ENCODE measurements at regions not wholly inside any gene's neighbourhood (a gene's known extent, or its start where the extent isn't known, plus 50 kb on each side); places are given as distances from the start of the nearest gene placed in this dataset.
"Not testable (repeated sequence)": the region's sequence is repeated elsewhere in the genome, so short reads cannot be mapped to it uniquely, and the experiment has no call there.

DNA sequence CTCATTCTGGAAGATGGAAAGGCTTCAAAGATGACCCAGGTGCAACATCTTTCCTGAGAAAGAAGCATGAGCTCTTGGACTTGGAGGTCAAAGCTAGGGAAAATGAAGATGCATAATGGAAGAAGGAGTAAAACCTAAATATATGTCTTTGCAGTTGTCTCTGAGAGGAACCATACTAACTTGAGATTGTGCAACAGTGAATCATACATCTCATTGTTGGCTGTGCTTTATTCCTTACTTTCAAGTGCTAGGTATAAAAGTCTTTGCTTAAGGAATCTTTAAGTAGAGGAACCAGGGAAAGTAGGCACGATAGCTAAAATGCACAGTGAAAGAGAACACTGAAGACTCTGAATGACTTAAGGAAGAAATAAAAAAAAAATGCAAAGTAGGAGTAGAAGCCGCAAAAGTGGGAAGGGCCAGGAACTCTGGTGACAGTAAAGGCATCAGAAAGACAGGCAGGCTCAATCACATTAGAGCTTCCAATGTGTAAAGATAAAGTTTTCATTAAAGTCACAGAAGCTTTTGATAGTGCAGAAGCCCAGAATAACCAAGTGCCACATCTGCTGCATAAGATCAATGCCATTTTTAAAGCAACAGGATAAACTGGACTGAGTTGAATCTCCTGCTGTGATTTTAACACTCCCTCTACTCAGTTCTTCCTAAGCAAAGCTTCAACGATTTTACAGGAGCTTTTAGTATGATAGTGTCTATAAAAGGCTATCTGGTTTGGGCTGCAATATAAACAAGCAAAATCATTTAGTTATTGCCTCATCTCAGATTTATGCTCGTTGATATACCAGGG is 432.3 kb upstream of the EDIL3 start:
- DNase-seq (ENCODE audit: insufficient read length, low spot score) = no peak
- no peak for TF ChIP-seq POLR2A (IDR thresholded peaks at IDR 0.05; ENCODE audit: low read depth, low read length)
- FAIRE-seq = no peak

DNA sequence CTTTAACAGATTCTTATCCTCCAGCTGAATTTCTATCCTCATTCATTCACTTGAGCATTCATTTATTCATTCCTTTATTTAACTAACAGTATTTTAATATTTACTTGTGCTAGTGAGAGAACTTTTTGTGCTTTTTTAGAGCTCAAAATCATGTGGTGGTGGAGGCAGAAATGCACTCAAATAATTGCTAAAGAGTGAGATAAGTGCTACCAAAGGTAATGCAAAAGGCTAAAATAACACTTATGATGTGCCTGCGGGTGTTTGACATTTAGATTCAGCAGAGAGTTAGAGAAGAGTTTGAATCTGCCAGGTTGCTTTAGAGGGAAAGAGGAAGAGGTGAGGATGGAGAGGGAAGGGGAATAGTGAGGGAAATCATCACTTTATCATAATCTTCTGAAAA is 431.5 kb upstream of the EDIL3 start:
- DNase-seq (ENCODE audit: insufficient read length, low spot score) (no peak), FAIRE-seq (no peak)
- TF ChIP-seq POLR2A (IDR thresholded peaks at IDR 0.05; ENCODE audit: low read depth, low read length) = no peak

DNA sequence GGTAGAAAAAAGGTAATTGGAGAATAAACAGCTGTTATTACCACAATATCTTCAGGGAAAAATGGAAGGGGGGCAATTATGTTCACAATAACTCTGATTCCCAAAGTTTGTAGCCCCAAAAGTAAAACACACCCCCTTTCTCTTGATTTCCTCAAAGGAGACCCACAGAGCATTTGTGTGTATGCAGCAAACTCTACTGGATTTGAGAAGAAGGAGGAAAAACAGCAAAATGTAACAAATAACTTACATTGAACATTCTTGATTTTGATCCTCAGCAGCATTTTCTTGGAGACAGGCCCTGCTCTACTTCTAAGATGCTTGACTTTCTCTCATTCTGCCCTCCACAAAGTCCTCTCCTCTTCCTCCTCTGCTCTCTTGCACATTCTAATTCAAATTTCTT is 420.8 kb upstream of the EDIL3 start:
- TF ChIP-seq POLR2A (IDR thresholded peaks at IDR 0.05; ENCODE audit: low read depth, low read length) = no peak
- FAIRE-seq = no peak
- DNase-seq (ENCODE audit: insufficient read length, low spot score) = no peak

DNA sequence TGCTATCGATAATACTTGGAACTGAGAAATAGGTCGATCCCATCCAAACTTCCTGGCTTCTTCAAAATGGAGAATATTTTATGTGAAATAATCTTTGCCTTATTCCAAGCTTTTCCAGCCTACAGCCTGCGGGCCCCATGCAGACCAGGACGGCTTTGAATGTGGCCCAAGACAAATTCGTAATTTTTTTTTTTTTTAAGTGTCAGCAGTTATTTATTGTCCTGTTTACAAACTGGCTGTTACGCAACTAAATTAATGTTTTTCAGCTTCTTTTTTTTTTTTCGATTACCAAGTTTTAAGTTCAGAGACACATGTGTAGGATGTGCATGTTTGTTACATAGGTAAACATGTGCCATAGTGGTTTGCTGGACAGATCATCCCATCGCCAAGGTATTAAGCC is 411.7 kb upstream of the EDIL3 start:
- no peak for TF ChIP-seq POLR2A (IDR thresholded peaks at IDR 0.05; ENCODE audit: low read depth, low read length)
- FAIRE-seq (no peak), DNase-seq (ENCODE audit: insufficient read length, low spot score) (no peak)

- DNase-seq (ENCODE audit: insufficient read length, low spot score) (no peak), FAIRE-seq (no peak)
- TF ChIP-seq POLR2A (IDR thresholded peaks at IDR 0.05; ENCODE audit: low read depth, low read length) = no peak
Measured at GRCh38 chr5:84794486-84795035, 409.9 kb upstream of the EDIL3 start.

- TF ChIP-seq POLR2A (IDR thresholded peaks at IDR 0.05; ENCODE audit: low read depth, low read length) = no peak
- FAIRE-seq = no peak
- DNase-seq (ENCODE audit: insufficient read length, low spot score) = no peak
Measured at GRCh38 chr5:84791730-84792129, 407.1 kb upstream of the EDIL3 start.

- TF ChIP-seq POLR2A (IDR thresholded peaks at IDR 0.05; ENCODE audit: low read depth, low read length) = no peak
- no peak for DNase-seq (ENCODE audit: insufficient read length, low spot score)
- FAIRE-seq = no peak
Measured at GRCh38 chr5:84791138-84791537, 406.5 kb upstream of the EDIL3 start.

DNA sequence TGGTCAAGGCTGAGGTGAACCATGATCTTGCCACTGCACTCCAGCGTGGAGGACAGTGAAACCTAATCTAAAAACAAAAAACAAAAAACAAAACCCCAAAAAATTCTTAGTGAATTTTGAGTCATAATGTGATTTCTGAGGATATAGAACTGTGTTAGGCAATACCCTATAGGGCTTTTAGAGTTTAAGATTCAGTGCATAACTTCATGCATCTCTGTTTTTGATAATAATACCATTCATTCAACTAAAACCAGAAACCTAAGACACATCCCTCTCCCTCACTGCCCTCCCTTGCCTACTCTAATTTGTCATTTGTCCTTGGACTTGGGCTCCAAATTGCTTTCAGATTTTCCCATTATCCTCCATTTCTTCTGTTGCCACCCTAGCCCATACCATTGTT is 405.7 kb upstream of the EDIL3 start:
- no peak for TF ChIP-seq POLR2A (IDR thresholded peaks at IDR 0.05; ENCODE audit: low read depth, low read length)
- no peak for FAIRE-seq
- DNase-seq (ENCODE audit: insufficient read length, low spot score) = no peak

DNA sequence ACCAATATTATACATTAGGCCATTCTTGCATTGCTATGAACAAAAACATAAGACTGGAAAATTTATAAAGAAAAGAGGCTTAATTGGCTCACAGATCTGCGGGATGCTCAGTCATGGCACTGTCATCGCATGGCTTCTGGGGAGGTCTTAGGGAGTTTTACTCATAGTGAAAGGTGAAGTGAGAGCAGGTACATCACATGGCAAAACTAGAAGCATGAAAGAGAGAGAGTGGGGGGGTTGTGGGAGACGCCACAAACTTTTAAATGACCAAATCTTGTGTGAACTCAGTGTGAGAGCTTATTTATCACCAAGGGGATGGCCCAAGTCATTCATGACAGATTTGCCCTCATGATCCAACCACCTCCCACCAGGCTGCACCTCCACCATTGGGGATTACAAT is 398.3 kb upstream of the EDIL3 start:
- no peak for FAIRE-seq
- DNase-seq (ENCODE audit: insufficient read length, low spot score) = no peak
- TF ChIP-seq POLR2A (IDR thresholded peaks at IDR 0.05; ENCODE audit: low read depth, low read length) = no peak

DNA sequence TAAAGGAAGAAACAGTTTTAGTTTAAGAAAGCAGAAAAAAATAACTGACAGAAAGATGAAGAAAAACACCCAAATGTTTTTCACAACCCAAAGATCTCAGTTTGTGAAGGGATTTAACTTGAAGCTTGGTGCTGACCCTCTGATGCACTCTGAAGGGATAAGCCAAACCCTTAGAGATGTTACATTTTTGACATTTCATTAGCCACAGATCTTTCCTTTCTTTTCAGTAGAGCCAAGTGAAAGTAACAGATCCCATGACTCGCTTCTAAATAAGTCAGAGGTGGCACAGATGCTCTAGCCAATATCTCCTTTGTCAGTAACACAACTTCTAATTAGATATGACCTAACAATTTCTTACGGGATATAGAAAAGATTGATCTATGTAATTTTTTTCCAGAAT is 394.5 kb upstream of the EDIL3 start:
- FAIRE-seq (peak; percentile 74), DNase-seq (ENCODE audit: insufficient read length, low spot score) (no peak)
- TF ChIP-seq POLR2A (IDR thresholded peaks at IDR 0.05; ENCODE audit: low read depth, low read length) = no peak

DNA sequence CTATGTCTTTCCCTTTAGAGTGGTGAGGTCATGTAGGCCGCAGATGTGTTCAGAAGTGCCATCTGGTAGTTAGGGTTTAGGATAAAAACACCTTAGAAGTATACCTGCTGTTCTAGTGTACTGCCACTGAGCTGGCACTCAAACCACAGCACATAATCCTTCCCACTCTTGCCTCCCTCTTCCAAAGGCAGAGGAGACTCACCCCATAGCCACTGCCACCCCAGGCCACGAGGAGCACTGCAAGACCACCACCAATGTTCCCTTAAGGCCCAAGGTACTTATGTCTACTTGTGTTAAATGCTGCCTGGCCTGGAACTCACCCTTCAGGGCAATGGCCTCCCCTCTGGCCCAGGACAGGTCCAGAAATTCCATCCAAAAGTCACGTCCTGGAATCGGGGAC is 379.5 kb upstream of the EDIL3 start:
- DNase-seq (ENCODE audit: insufficient read length, low spot score) (no peak), FAIRE-seq (no peak)

DNA sequence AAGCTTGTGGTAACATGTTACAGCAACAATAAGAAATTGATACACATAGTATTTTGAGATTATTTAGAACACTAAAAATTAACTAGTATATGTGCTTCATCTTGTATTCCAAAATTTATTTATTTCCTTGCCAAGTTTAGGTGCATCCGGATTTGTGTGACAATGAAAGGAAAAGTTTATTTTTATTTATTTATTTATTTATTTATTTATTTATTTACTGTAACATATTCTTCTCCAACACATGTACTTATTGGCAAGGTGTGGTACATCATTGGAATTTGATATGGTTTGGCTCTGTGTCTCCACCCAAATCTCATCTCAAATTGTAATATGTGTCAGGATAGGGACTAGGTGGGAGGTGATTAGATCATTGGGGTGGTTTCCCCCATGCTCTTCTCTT is 373.3 kb upstream of the EDIL3 start:
- FAIRE-seq = no peak
- DNase-seq (ENCODE audit: insufficient read length, low spot score) = no peak
- TF ChIP-seq POLR2A (IDR thresholded peaks at IDR 0.05; ENCODE audit: low read depth, low read length) = no peak

More for the DNA sequence above, 379.5 kb upstream of the EDIL3 start:
- no peak for TF ChIP-seq POLR2A (IDR thresholded peaks at IDR 0.05; ENCODE audit: low read depth, low read length)

DNA sequence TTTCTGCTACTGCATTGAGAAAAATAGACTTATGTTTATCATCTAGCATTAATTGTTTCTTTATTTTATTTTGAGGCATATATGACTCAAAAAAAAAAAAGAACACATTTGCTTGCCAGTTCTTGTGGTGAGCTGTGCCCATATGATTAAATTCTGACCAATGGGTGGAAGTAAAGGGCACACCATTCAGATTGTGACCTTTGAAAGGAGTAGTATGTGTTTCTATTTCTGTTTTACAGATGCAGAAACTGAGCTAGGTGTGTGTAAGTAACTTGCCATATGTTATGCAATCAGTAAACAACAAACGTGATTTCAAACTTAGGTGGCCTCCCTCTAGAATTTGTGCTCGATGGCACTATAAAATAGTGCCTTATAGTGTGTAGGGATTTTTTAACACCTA is 368.1 kb upstream of the EDIL3 start:
- FAIRE-seq = no peak
- no peak for TF ChIP-seq POLR2A (IDR thresholded peaks at IDR 0.05; ENCODE audit: low read depth, low read length)
- DNase-seq (ENCODE audit: insufficient read length, low spot score) = no peak

GRCh38 chr5:84748313-84748712 is 363.6 kb upstream of the EDIL3 start:
- TF ChIP-seq POLR2A (IDR thresholded peaks at IDR 0.05; ENCODE audit: low read depth, low read length) = no peak
- FAIRE-seq = no peak
- DNase-seq (ENCODE audit: insufficient read length, low spot score) = no peak

DNA sequence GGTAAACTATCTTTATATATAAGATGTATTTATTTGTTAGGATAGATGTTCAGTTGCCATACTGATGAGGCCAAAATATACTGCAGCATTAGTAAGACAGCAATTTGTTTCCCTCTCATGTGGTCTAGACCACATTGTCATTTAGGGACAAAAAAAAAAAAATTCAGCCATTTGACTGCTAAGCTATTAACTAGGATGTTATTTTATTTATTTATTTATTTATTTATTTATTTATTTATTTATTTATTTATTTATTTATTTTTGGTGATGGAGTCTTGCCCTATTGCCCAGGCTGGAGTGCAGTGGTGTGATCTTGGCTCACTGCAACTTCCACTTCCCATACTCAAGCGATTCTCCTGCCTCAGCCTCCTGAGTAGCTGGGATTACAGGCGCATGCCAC is 361.6 kb upstream of the EDIL3 start:
- not testable (repeated sequence) for FAIRE-seq; DNase-seq (ENCODE audit: insufficient read length, low spot score)

All from H54 (cell line).